ENCODE measurements at regions not wholly inside any gene's neighbourhood (a gene's known extent, or its start where the extent isn't known, plus 50 kb on each side); places are given as distances from the start of the nearest gene placed in this dataset.

DNA sequence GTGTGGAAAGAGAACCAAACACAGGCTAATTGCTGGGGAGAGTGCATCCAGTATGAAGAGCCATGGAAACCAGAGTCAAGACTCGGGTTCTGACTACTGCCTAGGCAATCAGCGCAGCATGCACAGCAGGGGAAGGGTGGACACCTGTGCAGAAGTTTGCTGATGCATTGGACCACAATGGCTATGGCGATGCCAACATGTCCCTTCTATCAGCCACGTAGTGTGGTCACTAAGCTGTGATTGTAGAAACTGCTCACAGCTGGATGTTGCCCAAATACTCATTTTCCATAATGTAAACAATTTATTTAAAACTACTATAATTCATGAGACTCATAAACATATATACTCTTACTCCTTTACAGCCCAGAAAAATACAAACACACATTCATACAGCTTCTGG is 1718.2 kb downstream of the EFNB2 start:
- Mint-ChIP-seq H3K36me3 (ENCODE audit: unreplicated experiment) (no peaks in the 10 kb centered on the region), H3K4me1 (ENCODE audit: low read depth, unreplicated experiment) (no peaks in the 10 kb centered on the region), H3K27ac (ENCODE audit: unreplicated experiment) (no peak overlapping the region), H3K27me3 (ENCODE audit: unreplicated experiment) (peaks cover 1% of the 10 kb centered on the region), H3K4me3 (ENCODE audit: unreplicated experiment) (no peak overlapping the region), H3K9me3 (ENCODE audit: unreplicated experiment) (no peaks in the 10 kb centered on the region)
- DNase-seq = no peak
- TF ChIP-seq, protein P1, sequence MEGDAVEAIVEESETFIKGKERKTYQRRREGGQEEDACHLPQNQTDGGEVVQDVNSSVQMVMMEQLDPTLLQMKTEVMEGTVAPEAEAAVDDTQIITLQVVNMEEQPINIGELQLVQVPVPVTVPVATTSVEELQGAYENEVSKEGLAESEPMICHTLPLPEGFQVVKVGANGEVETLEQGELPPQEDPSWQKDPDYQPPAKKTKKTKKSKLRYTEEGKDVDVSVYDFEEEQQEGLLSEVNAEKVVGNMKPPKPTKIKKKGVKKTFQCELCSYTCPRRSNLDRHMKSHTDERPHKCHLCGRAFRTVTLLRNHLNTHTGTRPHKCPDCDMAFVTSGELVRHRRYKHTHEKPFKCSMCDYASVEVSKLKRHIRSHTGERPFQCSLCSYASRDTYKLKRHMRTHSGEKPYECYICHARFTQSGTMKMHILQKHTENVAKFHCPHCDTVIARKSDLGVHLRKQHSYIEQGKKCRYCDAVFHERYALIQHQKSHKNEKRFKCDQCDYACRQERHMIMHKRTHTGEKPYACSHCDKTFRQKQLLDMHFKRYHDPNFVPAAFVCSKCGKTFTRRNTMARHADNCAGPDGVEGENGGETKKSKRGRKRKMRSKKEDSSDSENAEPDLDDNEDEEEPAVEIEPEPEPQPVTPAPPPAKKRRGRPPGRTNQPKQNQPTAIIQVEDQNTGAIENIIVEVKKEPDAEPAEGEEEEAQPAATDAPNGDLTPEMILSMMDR (IDR thresholded peaks at IDR 0.05; ENCODE audit: partially characterized antibody, unreplicated experiment) = no peak

DNA sequence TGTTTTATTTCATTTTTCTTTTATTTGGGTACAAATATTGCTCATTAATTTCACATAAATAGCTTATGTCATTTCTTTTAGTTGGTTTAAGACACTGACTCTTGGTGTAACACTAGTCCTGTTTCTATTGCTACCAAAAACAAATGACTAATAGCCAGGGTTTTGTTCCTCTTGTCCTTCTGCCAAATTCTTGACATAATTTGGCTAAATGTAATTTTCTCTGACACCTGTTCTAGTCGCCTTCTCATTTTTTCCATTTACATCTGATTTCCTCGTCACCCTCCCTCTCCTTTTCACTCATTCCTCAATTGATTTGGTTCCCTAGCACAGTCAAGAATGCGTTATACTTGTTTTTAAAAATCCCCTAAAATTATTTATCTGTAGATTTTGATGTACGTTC is 1718.7 kb downstream of the EFNB2 start:
- H3K27me3 Mint-ChIP-seq (ENCODE audit: unreplicated experiment) = no peaks in the 10 kb centered on the region
- no peaks in the 10 kb centered on the region for H3K9me3 Mint-ChIP-seq (ENCODE audit: unreplicated experiment)
- no peak for DNase-seq
- H3K4me1 Mint-ChIP-seq (ENCODE audit: low read depth, unreplicated experiment) = no peaks in the 10 kb centered on the region
- TF ChIP-seq, protein P1 (IDR thresholded peaks at IDR 0.05; ENCODE audit: partially characterized antibody, unreplicated experiment) = no peak
- no peak overlapping the region for H3K4me3 Mint-ChIP-seq (ENCODE audit: unreplicated experiment)
- H3K36me3 Mint-ChIP-seq (ENCODE audit: unreplicated experiment) = no peaks in the 10 kb centered on the region
- H3K27ac Mint-ChIP-seq (ENCODE audit: unreplicated experiment) = no peak overlapping the region

DNA sequence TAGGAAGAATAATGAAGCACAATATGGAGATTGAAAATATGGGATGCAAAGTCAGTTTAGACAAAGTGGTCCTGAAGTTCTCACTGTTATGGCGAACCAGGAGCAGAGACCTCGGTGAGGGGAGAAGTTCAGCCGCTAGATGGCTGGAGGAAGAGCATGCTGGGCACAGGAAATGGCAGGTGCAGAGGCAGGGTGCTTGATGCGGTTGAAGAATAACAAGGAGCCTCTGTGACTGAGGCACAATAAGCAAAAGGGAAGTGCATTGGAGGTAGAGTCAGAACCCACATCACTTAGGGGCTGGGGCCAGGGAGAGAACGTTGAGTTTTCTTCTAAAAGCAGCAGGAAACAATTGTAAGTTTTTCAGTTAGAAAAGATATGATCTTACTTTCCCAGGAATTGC is 1725.2 kb downstream of the EFNB2 start:
- no peak for DNase-seq
- no peaks in the 10 kb centered on the region for H3K9me3 Mint-ChIP-seq (ENCODE audit: unreplicated experiment)
- no peaks in the 10 kb centered on the region for H3K4me1 Mint-ChIP-seq (ENCODE audit: low read depth, unreplicated experiment)
- H3K36me3 Mint-ChIP-seq (ENCODE audit: unreplicated experiment) = no peaks in the 10 kb centered on the region
- no peaks in the 10 kb centered on the region for H3K27me3 Mint-ChIP-seq (ENCODE audit: unreplicated experiment)
- H3K4me3 Mint-ChIP-seq (ENCODE audit: unreplicated experiment) = no peak overlapping the region
- TF ChIP-seq, protein P1 (IDR thresholded peaks at IDR 0.05; ENCODE audit: partially characterized antibody, unreplicated experiment) = no peak
- H3K27ac Mint-ChIP-seq (ENCODE audit: unreplicated experiment) = no peak overlapping the region

DNA sequence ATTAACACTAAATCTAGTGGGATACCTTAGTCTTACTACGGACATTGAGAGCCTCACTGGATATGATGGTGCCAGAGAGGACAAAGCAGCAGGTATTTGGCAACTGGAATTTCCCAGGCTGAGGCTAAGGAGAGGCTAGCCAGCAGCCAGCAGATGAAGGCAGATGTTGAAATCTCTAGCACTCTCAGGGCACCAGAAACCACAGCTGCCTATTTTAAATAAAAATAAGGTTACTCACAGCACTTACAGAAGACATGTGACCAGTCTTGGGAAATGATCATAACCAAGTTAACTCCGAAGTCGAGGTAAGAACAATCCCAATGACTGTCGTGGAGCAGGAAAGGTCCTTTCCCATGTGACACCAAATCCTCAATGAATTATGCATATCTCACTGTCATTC is 1726.0 kb downstream of the EFNB2 start:
- Mint-ChIP-seq H3K36me3 (ENCODE audit: unreplicated experiment) (no peaks in the 10 kb centered on the region), H3K4me1 (ENCODE audit: low read depth, unreplicated experiment) (no peaks in the 10 kb centered on the region), H3K4me3 (ENCODE audit: unreplicated experiment) (no peak overlapping the region), H3K9me3 (ENCODE audit: unreplicated experiment) (no peaks in the 10 kb centered on the region), H3K27ac (ENCODE audit: unreplicated experiment) (no peak overlapping the region), H3K27me3 (ENCODE audit: unreplicated experiment) (no peaks in the 10 kb centered on the region)
- TF ChIP-seq, protein P1 (IDR thresholded peaks at IDR 0.05; ENCODE audit: partially characterized antibody, unreplicated experiment) = no peak
- no peak for DNase-seq

DNA sequence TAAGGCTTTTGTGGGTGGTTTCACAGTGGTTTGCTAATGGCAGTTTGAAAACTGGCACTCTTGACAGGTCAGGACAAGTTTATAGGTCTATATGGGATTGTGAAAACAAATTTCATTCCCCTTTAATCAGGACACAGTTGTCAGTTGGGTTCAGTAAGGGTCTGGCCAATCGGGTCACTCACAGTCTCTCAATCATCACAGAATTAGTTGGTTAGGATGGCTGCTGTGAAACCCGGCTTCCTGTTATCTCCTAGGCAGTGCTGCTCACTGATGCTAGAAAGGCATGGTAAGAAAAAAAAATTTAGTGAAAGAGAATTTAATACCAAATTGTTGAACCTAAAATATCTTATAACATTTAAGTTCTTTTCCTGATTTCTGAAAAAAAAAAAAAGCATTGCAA is 1730.1 kb downstream of the EFNB2 start:
- DNase-seq = no peak
- Mint-ChIP-seq H3K27ac (ENCODE audit: unreplicated experiment) (no peak overlapping the region), H3K27me3 (ENCODE audit: unreplicated experiment) (no peaks in the 10 kb centered on the region), H3K9me3 (ENCODE audit: unreplicated experiment) (no peaks in the 10 kb centered on the region), H3K4me3 (ENCODE audit: unreplicated experiment) (no peak overlapping the region), H3K4me1 (ENCODE audit: low read depth, unreplicated experiment) (no peaks in the 10 kb centered on the region), H3K36me3 (ENCODE audit: unreplicated experiment) (no peaks in the 10 kb centered on the region)
- TF ChIP-seq, protein P1 (IDR thresholded peaks at IDR 0.05; ENCODE audit: partially characterized antibody, unreplicated experiment) = no peak
